Skin epidermis (tissue), 12 donors: ENCODE measurements at regions not wholly inside any gene's neighbourhood (a gene's known extent, or its start where the extent isn't known, plus 50 kb on each side); places are given as distances from the start of the nearest gene placed in this dataset.
"Not testable (repeated sequence)": the region's sequence is repeated elsewhere in the genome, so short reads cannot be mapped to it uniquely, and the experiment has no call there.

Source experiments
- H3K27ac ChIP-seq, 21 experiments: fragments of 200-600 bp; sonication (generic) in 11 of 21; one replicate each; pipeline ENCODE4 v1.5.0; 2020; ENCODE audit warnings: mild to moderate bottlenecking in 3 of 21, inconsistent platforms in 2 of 21, moderate library complexity in 2 of 21
- H3K4me3 ChIP-seq, 7 experiments: fragments of 200-600 bp; sonication (generic) in 2 of 7; one replicate each; pipeline ENCODE4 v1.5.0; 2020; ENCODE audit warnings: inconsistent platforms in 2 of 7, mild to moderate bottlenecking in 2 of 7, moderate library complexity in 1 of 7

- not testable (repeated sequence) for H3K27ac ChIP-seq
These were observed 586.5 kb downstream of the UQCRFS1 start for GRCh38 chr19:28626407-28626806.

GRCh38 chr19:28619816-28620429 is 593.0 kb downstream of the UQCRFS1 start:
- Histone ChIP-seq H3K27ac (no peak overlapping the region), H3K4me3 (no peak overlapping the region)

More at GRCh38 chr19:28626407-28626806, 586.5 kb downstream of the UQCRFS1 start:
- not testable (repeated sequence) for H3K4me3 ChIP-seq

- H3K27ac ChIP-seq: no peak overlapping the region
These were observed 594.4 kb downstream of the UQCRFS1 start for GRCh38 chr19:28618504-28618903.

GRCh38 chr19:28615966-28616365 is 597.0 kb downstream of the UQCRFS1 start:
- H3K4me3 ChIP-seq: no peak overlapping the region
- no peak overlapping the region for H3K27ac ChIP-seq

More at GRCh38 chr19:28618504-28618903, 594.4 kb downstream of the UQCRFS1 start:
- H3K4me3 ChIP-seq: no peak overlapping the region

- Histone ChIP-seq H3K4me3 (no peak overlapping the region), H3K27ac (no peak overlapping the region)
These were observed 597.4 kb downstream of the UQCRFS1 start for GRCh38 chr19:28615546-28615916.

GRCh38 chr19:28614634-28615545 is 598.1 kb downstream of the UQCRFS1 start:
- no peak overlapping the region for H3K4me3 ChIP-seq
- H3K27ac ChIP-seq: no peak overlapping the region

GRCh38 chr19:28612275-28612769 is 600.6 kb downstream of the UQCRFS1 start:
- no peak overlapping the region for H3K4me3 ChIP-seq
- no peak overlapping the region for H3K27ac ChIP-seq

GRCh38 chr19:28611227-28611914 is 601.6 kb downstream of the UQCRFS1 start:
- H3K4me3 ChIP-seq, H3K27ac ChIP-seq: not testable (repeated sequence)

GRCh38 chr19:28610731-28611130 is 602.2 kb downstream of the UQCRFS1 start:
- no peak overlapping the region for H3K27ac ChIP-seq
- H3K4me3 ChIP-seq: no peak overlapping the region

- H3K27ac ChIP-seq: no peak overlapping the region
- no peak overlapping the region for H3K4me3 ChIP-seq
These were observed 603.0 kb downstream of the UQCRFS1 start for GRCh38 chr19:28609944-28610343.

- H3K27ac ChIP-seq: no peak overlapping the region
- no peak overlapping the region for H3K4me3 ChIP-seq
These were observed 603.7 kb downstream of the UQCRFS1 start for GRCh38 chr19:28609091-28609755.

GRCh38 chr19:28608292-28608691 is 604.7 kb downstream of the UQCRFS1 start:
- no peak overlapping the region for H3K27ac ChIP-seq
- H3K4me3 ChIP-seq: no peak overlapping the region

- H3K27ac ChIP-seq: no peak overlapping the region
- no peak overlapping the region for H3K4me3 ChIP-seq
These were observed 605.8 kb downstream of the UQCRFS1 start for GRCh38 chr19:28607066-28607583.

- Histone ChIP-seq H3K27ac (no peak overlapping the region), H3K4me3 (no peak overlapping the region)
These were observed 606.5 kb downstream of the UQCRFS1 start for GRCh38 chr19:28606269-28607032.

GRCh38 chr19:28605501-28606268 is 607.3 kb downstream of the UQCRFS1 start:
- H3K27ac ChIP-seq: no peak overlapping the region
- H3K4me3 ChIP-seq: no peak overlapping the region

- H3K4me3 ChIP-seq: no peak overlapping the region
These were observed 609.5 kb downstream of the UQCRFS1 start for GRCh38 chr19:28603453-28603852.

GRCh38 chr19:28602675-28603298 is 610.2 kb downstream of the UQCRFS1 start:
- no peak overlapping the region for H3K27ac ChIP-seq
- no peak overlapping the region for H3K4me3 ChIP-seq

More at GRCh38 chr19:28603453-28603852, 609.5 kb downstream of the UQCRFS1 start:
- no peak overlapping the region for H3K27ac ChIP-seq
